GM18951 (cell line): ENCODE measurements at regions not wholly inside any gene's neighbourhood (a gene's known extent, or its start where the extent isn't known, plus 50 kb on each side); places are given as distances from the start of the nearest gene placed in this dataset.

ENCODE experiments used
- POLR2A ChIP-seq: IDR thresholded peaks from 4 replicates; pipeline ENCODE4 v1.6.1; 2011; ENCODE audit warnings: mild to moderate bottlenecking; ENCODE audit not compliant: insufficient read length, insufficient read depth; ENCODE audit errors: extremely low read depth
- in situ Hi-C: fragments of 300-500 bp; cut with MboI; formaldehyde crosslinking; loops from one replicate; pipeline ENCODE4 v1.12.0; 2022; ENCODE audit warnings: low sequenced_read_pairs, mixed read lengths, inconsistent platforms; ENCODE audit not compliant: unreplicated experiment

DNA sequence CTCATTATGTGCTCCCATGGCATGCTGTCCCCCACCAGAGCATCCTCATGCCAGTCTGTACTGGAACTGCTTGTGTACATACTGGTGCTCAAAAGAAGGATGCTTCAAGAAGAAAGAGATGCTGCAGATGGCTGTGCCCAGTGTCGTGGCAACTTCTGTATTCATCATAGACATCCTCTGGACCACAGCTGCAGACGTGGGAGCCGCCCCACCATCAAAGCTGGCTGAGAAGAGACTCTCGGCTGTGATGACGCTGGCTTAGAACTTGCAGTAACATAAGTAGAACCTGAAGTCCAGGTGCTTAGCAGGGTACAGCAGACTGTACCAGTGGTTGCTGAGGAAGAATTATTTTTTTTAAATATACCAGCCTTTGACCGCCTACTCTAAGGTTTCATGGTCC, 112.6 kb upstream of the ARHGAP5 start:
- in situ Hi-C loops, result no loop called here
- no peak for TF ChIP-seq POLR2A

- TF ChIP-seq POLR2A, result no peak
- in situ Hi-C loops, result no loop called here
These were observed 111.9 kb upstream of the ARHGAP5 start for GRCh38 chr14:31965071-31965734.

- in situ Hi-C loops, result no loop called here
- TF ChIP-seq POLR2A, result no peak
These were observed 111.1 kb upstream of the ARHGAP5 start for GRCh38 chr14:31965735-31966598.

GRCh38 chr14:31966896-31967668, 110.0 kb upstream of the ARHGAP5 start:
- no peak for TF ChIP-seq POLR2A
- in situ Hi-C loops, result no loop called here

- no peak for TF ChIP-seq POLR2A
- in situ Hi-C loops, result no loop called here
These were observed 109.5 kb upstream of the ARHGAP5 start for GRCh38 chr14:31967669-31967975.

DNA sequence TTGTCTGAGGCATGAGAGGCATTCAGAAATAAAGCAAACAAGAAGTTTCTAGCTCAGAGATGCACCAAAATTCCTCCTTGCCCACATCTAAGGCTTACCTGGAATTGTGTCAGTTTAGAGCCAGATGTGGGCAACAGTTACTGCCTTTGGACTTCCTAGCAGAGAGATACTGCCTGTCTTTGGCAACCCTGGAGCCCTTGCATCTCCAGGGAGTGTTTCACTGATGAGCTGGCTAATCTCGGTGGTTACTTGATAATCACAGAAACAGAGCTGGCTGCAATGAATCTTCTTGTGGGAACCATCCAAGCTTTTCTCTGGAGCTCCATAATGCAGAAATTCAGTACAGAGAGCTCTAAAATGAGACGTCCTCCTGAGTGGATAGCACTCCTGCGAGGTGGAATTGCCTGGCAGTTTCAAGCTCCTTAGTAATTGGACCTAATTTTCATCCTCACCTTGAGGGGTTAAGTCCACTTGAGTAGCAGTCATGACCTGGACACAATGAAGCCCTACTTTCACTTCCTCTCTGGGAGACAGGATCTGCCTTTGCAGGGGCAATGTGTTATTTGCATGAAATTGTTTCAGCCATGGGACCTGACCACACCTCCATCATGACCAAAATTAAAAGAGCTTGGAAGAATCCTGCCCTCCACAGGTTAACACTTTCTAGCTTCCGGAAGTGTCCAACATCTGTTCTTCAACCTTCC, 108.8 kb upstream of the ARHGAP5 start:
- in situ Hi-C loops, result no loop called here
- no peak for TF ChIP-seq POLR2A

DNA sequence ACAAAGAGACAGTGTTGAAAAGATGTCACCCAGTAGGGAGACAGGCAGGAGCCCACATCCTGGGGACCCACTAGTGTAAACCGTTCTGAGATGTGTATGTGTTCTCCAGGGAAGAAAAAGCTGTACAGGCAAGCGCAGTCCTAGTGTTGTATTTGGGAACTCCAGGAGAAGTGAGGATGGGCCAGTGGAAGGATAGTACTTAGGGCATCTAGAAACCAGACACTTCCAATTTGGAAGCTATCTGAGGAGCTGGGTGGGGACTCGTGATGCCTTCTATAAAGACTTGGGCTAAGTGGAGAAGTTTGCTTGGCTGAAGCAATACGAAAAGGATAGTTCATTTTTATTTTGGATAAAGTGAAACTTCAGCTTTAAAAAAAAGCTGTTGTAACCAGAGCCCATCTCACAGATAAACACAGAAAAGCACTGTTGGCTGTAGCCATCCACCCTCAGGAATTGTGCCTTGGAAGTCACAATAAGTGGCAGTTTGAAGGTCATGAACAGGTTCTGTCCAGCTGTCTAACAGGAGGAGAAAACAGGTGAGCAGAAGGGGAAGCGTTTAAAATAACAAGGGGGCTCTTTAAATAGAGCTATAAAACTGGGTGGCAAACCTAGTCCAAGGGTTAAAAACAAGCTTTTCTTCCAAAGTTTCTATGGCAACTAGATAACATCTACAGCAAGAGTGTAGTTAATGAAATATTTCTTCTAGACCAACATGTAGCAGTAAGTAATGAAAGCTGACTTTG, 108.0 kb upstream of the ARHGAP5 start:
- no peak for TF ChIP-seq POLR2A
- in situ Hi-C loops, result no loop called here

- no peak for TF ChIP-seq POLR2A
- in situ Hi-C loops, result no loop called here
These were observed 107.3 kb upstream of the ARHGAP5 start for GRCh38 chr14:31969699-31970240.

DNA sequence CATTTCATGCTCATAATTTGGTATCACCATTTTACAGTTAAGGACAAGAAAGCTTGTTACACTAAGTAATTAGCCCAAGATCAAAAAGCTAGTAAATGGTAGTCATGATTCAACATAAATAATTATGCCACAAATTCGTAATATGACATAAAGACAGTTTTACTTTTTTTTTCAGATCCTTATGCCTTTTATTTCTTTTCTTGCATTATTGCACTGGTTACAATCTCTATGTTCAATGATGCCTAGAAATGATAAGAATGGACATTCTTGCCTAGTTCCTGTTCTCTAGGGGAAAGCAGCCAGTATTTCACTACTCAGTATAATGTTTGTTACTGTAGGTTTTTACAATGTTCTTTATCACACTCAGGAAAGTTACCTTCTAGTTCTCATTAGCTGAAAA, 106.4 kb upstream of the ARHGAP5 start:
- in situ Hi-C loops, result no loop called here
- TF ChIP-seq POLR2A, result no peak

- in situ Hi-C loops, result no loop called here
- no peak for TF ChIP-seq POLR2A
These were observed 105.5 kb upstream of the ARHGAP5 start for GRCh38 chr14:31971612-31972011.

- in situ Hi-C loops, result no loop called here
These were observed 100.0 kb upstream of the ARHGAP5 start for GRCh38 chr14:31977001-31977556.

GRCh38 chr14:31978423-31978822, 98.7 kb upstream of the ARHGAP5 start:
- in situ Hi-C loops, result no loop called here
- TF ChIP-seq POLR2A, result no peak

More at GRCh38 chr14:31977001-31977556, 100.0 kb upstream of the ARHGAP5 start:
- no peak for TF ChIP-seq POLR2A
